Amniotic epithelial cell (primary cell): ENCODE measurements at regions not wholly inside any gene's neighbourhood (a gene's known extent, or its start where the extent isn't known, plus 50 kb on each side); places are given as distances from the start of the nearest gene placed in this dataset.
A peak's percentile ranks its signal among the peaks of the same experiment; 100 is the strongest.
"Not testable (repeated sequence)": the region's sequence is repeated elsewhere in the genome, so short reads cannot be mapped to it uniquely, and the experiment has no call there.

ENCODE experiments used
- DNase-seq: peaks from one replicate; pipeline ENCODE4 v3.0.0-alpha.2; 2010; ENCODE audit warnings: low read depth

DNA sequence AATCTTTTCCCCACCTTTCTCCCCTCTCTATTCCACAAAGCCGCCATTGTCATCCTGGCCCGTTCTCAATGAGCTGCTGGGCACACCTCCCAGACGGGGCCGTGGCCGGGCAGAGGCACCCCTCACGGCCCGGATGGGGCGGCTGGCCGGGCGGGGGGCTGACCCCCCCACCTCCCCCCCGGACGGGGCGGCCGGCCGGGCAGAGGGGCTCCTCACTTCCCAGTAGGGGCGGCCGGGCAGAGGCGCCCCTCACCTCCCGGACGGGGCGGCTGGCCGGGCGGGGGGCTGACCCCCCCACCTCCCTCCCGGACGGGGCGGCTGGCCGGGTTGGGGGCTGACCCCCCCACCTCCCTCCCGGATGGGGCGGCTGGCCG is 85.6 kb downstream of the OR2B2 start:
- DNase-seq, result not testable (repeated sequence)

DNA sequence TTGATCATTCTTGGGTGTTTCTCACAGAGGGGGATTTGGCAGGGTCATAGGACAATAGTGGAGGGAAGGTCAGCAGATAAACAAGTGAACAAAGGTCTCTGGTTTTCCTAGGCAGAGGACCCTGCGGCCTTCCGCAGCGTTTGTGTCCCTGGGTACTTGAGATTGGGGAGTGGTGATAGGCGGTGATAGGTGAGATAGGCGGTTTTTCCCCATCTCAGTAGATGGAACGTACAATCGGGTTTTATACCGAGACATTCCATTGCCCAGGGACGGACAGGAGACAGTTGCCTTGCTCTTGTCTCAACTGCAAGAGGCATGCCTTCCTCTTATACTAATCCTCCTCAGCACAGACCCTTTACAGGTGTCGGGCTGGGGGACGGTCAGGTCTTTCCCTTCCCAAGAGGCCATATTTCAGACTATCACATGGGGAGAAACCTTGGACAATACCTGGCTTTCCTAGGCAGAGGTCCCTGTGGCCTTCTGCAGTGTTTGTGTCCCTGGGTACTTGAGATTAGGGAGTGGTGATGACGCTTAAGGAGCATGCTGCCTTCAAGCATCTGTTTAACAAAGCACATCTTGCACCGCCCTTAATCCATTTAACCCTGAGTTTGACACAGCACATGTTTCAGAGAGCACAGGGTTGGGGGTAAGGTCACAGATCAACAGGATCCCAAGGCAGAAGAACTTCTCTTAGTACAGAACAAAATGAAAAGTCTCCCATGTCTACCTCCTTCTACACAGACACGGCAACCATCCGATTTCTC is 86.2 kb downstream of the OR2B2 start:
- not testable (repeated sequence) for DNase-seq

DNA sequence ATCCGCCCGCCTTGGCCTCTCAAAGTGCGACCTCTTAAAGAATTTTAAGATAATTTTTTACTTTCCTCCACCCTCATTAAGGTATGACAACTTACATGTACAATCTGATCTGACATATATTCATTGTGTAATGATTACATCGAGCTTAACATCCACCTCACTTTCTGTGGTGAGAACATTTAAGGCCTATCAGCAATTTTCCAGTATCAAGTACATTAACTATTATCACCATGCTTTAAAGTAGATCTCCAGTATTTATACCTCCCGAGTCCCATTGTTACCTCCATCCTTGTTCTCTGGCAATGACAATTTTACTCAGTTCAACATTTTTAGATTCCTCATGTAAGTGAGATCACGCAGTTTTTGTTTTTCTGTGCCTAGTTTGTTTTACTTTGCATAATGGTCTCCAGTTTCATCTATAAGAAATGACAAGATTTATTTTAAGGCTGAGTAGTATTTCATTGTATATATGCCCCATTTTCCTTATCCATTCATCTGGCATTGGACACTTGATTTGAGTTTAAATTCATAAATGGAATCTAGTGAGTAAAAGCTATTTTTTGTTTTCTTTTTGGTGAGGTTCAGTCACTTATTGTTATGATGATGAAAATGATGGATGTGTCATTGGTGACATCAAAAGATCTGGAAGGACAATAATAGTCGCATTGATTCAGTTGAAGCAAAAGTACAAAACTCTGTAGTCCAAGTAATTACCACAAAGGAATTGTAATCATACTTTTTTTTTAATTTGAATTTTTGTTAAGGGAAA is 87.0 kb downstream of the OR2B2 start:
- no peak for DNase-seq

DNA sequence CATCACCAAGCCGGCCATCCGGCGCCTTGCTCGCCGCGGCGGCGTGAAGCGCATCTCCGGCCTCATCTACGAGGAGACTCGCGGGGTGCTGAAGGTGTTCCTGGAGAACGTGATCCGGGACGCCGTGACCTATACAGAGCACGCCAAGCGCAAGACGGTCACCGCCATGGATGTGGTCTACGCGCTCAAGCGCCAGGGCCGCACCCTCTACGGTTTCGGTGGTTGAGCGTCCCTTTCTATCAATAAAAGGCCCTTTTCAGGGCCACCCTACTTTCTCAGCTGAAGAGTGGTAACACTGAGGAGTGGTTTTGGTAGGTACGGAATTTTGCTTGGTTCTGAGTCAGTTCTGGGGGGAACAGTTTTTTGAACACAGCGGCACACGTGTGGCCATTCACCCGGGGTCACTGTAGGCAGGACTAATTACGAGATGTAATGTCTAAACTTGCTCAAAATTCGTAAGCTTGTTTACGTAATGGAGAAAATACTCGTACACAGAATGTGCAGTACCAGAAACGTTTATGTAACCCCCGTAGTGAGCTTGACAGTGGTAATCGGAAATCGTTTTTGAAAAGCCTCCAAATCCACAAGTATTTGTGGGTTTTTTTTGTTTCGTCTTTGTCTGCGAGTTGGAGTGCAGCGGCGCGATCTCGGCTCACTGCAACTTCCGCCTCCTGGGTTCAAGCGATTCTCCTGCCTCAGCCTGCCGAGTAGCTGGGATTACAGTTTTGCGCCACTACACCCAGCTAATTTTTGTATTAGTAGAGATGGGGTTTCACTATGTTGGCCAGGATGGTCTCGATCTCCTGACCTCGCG is 87.8 kb downstream of the OR2B2 start:
- peak; percentile 79 for DNase-seq

DNA sequence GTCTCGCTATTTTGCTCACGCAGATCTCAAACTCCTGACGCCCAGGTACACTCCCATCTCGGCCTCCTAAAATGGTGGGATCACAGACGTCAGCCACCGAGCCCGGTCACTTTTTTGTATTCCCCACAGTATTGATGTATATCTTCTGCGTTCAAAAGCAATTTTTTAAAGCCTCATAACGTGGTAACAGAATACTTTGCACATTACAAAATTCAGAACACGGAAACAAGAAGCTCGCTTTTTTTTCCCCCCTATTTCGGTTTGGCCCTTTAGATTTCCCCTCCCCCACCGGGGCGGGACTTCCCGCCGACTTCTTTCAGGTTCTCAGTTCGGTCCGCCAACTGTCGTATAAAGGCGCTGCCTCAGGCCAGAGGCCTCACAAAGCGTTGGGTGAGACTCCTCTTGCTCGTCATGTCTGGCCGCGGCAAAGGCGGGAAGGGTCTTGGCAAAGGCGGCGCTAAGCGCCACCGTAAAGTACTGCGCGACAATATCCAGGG is 88.4 kb downstream of the OR2B2 start:
- peak; percentile 37 for DNase-seq

DNA sequence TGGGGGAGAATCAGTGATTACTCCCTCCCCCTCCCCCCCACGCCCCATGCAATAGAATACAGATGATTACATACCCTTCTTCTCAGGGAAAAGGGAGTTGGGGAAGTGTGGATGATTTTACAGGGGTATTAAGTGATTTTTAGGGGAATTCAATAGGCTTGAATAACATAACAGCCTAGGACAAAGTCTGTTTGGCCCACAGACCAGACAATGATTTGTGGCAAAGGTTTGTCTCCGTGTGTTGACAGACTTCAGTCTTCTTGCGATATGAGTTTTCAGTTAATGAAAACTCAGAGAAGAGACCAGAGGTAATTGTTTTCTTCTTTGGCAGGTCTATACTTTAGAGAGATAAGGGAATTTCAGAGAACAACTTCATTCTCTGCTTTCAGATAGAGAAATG is 95.3 kb downstream of the OR2B2 start:
- DNase-seq, result no peak

DNA sequence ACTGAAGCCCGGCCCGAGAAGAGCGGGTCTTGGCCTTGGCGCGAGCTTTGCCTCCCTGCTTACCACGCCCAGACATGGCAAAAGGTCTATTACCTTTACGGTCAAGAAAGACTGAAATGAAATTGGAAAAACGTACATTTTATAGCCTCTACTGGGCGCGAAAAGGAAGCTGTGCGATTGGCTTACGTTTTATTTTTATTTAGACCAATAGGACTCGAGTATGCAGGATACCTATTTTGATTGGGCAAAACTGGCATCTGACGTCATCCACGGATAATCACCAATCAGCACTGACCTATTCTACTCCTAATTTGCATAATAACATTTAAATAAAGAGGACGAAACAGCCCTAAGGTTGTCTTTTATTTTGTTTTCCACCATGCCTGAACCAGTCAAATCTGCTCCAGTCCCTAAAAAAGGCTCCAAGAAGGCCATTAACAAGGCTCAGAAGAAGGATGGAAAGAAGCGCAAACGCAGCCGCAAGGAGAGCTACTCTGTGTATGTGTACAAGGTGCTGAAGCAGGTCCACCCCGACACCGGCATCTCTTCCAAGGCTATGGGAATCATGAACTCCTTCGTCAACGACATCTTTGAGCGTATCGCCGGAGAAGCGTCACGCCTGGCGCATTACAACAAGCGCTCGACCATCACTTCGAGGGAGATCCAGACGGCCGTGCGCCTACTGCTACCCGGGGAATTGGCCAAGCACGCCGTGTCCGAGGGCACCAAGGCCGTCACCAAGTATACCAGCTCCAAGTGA is 97.4 kb downstream of the OR2B2 start:
- peak; percentile 97 for DNase-seq

DNA sequence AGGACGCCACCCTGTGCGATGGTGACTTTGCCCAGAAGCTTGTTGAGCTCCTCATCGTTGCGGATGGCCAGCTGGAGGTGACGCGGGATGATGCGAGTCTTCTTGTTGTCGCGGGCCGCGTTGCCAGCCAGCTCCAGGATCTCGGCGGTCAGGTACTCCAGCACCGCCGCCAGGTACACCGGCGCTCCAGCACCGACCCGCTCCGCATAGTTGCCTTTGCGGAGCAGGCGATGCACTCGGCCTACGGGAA is 97.9 kb downstream of the OR2B2 start:
- DNase-seq, result not testable (repeated sequence)

DNA sequence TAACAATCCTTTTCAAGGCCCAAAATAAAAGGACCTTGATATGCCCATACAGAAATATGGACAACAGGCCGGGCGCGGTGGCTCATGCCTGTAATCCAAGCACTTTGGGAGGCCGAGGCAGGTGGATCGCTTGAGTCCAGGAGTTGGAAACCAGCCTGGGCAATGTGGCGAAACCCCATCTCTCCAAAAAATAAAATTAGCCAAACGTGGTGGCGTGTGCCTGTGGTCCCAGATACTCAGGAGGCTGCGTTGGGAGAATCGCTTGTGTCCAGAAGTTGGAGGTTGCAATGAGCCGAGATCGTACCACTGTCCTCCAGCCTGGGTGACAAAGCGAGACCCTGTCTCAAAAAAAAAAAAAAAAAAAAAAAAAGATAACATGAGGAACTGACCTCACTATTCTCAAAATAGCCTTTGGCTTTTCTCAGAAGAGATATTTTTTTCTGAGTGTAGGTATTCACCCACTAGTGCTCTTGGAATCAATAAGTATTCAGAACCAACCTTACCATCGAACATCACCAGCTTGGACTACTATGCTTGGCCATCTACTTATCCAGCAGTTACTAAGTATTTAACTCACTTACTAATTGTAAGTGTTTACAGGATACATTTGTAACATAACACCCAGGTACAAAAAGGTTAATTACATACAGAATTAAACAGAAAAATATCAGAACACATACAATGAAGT is 99.2 kb downstream of the OR2B2 start:
- DNase-seq, result no peak

DNA sequence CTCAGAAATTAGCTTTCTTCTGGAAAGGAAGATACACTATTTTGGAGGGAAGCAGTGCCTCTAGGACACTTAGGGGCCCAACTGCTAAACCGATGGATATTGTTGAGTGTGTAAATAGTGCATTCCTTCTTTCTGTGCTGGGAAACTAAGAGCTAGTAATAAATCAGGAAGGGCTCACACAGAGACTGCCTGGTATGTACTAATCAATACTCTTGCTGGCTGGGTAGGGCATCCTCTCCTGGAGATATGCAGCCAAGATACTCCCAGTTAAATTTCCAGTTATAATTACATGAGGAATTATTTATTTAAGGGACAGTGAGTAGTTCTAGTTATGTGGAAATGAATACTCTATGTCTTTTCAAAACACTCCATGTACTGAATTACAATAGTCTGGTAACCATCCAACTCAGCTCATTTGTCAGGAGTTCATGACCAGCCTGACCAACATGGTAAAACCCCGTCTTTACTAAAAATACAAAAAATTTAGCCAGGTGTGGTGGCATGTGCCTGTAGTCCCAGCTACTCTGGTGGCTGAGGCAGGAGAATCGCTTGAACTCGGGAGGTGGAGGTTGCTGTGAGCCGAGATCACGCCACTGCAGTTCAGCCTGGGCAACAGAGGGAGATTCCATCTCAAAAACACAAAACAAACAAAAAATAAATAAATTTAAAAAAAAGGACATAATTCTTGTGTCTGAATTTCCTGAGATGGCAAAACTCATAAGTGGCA is 100.0 kb downstream of the OR2B2 start:
- DNase-seq, result no peak

DNA sequence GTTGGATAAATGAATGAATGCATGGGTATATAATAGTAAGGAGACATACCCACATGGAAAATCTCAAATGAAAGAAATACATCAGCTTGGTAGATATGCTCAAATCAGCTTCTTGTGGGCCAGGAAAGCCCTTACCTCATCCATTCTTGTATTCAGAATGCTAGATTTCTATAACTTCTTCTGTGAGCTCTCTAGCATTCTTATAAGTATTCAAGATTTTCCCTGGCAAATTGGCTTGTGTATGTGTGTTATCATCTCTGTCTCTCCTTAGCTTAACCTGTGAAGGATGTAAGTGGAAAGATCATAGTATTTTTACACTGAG is 100.8 kb downstream of the OR2B2 start:
- no peak for DNase-seq

DNA sequence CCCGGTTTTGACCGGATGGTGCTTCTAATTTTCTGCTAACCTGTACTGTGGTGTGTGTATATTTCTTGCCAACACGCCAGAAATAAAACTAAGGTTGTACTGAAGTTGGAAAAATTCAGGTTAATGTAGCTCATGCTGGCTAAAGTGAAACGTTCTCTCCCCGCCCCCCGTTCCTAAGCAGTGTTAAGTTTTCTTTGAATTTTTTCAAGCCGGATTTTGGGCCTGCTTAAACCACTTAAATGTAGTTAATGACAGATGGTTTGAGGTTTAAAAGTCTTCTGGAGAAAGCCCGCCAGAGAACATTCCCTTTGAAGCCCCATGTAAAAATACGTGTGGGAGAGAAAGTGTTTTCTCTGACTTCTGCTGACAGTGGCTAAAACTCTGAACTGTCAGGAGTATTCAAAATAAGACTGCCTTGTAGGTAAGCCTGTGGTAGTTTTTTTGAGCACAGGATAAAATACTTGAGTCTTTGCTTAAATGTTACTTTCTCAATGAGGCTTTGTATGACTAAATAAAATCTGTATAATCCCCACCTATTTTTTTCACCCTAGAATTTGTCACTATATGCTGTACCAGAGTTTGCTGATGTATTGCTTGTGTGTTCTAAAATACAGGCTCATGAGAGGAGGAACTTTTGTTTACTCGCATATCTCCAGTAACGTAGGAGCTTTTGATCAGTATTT is 101.3 kb downstream of the OR2B2 start:
- DNase-seq, result no peak

DNA sequence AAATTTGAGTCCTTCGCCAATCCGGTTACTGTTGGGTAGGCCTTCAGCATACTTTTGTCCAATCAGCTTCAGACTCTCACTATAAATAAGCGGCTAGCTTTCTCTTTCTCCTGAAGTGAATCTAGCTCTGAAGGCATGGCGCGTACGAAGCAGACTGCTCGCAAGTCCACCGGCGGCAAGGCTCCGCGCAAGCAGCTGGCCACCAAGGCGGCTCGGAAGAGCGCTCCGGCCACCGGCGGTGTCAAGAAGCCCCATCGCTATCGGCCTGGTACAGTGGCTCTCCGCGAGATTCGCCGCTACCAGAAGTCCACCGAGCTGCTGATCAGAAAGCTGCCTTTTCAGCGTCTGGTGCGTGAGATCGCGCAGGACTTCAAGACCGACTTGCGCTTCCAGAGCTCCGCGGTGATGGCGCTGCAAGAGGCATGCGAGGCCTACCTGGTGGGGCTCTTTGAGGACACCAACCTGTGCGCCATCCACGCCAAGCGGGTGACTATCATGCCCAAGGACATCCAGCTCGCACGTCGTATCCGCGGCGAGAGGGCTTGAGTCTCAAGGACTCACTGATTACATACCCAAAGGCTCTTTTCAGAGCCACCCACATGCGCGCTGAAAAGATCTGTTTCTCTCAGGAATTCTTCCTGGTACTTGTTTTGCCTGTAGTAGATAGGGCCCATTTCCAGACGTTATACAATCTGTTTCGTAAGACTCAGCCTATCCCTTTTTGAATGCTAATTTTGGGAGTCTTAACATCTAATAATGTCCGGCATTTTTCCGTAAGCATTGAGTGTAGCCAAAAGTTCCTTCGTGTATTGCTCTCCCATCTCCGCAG is 102.0 kb downstream of the OR2B2 start:
- DNase-seq, result peak; percentile 98

DNA sequence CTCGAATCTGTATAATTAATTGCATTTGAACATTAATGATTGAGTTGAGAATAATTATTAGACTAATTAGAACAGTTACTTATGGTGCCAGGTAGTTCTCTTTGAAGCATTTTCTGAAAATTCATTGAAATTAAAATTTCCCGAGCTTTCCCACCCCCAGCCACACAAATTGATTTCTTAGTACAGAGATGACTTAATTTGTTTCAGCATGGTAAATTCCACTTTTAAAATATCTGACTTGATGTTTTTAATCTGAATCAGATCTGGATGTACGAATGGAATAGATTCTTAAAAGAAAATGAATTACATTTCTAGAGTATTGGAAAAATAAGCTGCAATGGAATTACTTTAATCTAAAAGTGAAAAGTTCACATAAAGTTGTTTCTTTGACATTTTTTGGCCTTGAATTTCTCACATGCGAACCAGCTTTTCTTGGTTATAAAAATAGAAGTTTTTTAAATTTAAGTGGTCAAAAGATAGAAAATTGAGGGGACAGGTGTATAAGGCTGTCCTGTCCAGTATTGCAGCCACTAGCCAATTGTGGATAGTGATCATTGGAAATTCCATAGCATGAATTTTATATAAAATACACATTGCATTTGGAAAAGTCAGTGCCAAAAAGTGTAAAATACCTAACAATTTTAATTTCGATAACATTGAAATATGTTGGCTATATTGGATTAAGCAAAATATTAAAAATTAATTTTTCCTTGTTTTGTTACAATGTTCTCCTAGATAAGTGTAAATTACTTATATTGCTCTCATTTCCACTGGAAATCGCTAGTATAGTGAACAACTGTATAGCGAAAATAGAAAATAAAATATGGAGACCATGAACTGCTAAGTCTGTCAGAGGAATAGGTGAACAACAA is 102.9 kb downstream of the OR2B2 start:
- DNase-seq, result no peak

DNA sequence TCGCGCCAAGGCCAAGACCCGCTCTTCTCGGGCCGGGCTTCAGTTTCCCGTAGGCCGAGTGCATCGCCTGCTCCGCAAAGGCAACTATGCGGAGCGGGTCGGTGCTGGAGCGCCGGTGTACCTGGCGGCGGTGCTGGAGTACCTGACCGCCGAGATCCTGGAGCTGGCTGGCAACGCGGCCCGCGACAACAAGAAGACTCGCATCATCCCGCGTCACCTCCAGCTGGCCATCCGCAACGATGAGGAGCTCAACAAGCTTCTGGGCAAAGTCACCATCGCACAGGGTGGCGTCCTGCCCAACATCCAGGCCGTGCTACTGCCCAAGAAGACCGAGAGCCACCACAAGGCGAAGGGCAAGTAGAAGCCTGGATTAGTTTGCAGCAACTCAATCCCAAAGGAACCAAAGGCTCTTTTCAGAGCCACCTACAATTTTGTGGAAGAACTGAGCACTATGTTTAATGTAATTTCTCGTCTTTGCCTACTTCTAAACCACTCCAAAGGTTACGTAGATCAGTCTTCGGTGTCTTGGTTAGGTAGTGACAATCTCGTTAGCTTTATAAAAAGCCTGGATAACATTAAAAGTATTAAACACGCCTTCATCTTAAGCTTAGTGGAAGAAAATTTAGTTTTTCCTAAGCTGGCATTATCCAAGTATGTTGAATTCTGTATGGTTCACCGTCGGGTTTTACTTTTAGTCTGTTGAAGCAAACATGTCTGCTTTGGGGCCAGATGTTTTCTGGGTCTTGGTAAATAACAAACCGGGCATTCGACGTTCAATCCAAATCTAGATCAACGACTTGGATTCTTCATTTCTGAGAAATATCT is 103.7 kb downstream of the OR2B2 start:
- not testable (repeated sequence) for DNase-seq

DNA sequence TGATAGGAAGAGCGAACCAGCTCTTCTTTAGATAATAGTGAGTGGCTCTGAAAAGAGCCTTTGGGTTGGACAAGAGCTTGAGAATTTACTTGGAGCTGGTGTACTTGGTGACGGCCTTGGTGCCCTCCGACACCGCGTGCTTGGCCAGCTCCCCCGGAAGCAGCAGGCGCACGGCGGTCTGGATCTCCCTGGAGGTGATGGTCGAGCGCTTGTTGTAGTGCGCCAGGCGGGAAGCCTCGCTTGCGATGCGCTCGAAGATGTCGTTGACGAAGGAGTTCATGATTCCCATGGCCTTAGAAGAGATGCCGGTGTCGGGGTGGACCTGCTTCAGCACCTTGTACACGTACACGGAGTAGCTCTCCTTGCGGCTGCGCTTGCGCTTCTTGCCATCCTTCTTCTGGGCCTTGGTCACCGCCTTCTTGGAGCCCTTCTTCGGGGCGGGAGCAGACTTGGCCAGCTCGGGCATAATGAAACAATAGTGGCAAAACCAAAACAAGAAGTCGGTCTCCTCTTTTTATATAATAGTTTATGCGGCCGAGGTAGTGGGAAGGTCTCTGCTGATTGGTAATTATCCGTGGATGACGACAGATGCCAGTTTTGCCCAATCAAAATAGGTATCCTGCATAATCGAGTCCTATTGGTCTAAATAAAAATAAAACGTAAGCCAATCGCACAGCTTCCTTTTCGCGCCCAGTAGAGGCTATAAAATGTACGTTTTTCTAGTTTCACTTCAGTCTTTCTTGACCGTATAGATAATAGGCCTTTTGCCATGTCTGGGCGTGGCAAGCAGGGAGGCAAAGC is 104.6 kb downstream of the OR2B2 start:
- DNase-seq, result peak; percentile 96

DNA sequence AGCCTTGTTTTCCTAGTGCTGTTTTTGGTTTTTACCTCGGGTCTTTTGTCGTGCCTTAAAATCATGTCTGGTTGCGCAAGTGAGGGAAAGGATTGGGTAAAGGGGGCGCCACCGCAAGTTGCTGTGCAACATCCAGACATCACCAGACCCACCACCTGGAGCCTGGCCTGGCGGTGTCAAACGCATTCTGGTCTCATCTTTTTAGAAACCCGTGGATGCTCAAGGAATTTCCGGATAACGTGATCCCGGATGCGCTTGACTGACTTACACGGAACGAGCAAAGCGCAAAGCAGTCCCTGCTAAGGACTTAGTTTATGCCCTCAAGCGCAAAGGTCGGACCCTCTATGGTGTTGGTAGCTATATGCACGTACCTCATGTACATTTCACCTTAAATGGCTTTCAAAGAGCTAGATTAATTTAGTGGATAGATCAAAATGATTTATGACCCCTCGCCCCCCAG is 105.2 kb downstream of the OR2B2 start:
- DNase-seq, result peak; percentile 66
